ENCODE measurements at regions not wholly inside any gene's neighbourhood (a gene's known extent, or its start where the extent isn't known, plus 50 kb on each side); places are given as distances from the start of the nearest gene placed in this dataset.

- TF ChIP-seq, protein P1, sequence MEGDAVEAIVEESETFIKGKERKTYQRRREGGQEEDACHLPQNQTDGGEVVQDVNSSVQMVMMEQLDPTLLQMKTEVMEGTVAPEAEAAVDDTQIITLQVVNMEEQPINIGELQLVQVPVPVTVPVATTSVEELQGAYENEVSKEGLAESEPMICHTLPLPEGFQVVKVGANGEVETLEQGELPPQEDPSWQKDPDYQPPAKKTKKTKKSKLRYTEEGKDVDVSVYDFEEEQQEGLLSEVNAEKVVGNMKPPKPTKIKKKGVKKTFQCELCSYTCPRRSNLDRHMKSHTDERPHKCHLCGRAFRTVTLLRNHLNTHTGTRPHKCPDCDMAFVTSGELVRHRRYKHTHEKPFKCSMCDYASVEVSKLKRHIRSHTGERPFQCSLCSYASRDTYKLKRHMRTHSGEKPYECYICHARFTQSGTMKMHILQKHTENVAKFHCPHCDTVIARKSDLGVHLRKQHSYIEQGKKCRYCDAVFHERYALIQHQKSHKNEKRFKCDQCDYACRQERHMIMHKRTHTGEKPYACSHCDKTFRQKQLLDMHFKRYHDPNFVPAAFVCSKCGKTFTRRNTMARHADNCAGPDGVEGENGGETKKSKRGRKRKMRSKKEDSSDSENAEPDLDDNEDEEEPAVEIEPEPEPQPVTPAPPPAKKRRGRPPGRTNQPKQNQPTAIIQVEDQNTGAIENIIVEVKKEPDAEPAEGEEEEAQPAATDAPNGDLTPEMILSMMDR (conservative IDR thresholded peaks at IDR 0.05), result no peak
- TF ChIP-seq ZFX (IDR thresholded peaks at IDR 0.05), result no peak
These were observed 59.9 kb upstream of the ZBED5 start for GRCh38 chr11:10917802-10918201.
